Renal cortical epithelial cell (primary cell): ENCODE measurements at regions not wholly inside any gene's neighbourhood (a gene's known extent, or its start where the extent isn't known, plus 50 kb on each side); places are given as distances from the start of the nearest gene placed in this dataset.
A peak's percentile ranks its signal among the peaks of the same experiment; 100 is the strongest.
"Not testable (repeated sequence)": the region's sequence is repeated elsewhere in the genome, so short reads cannot be mapped to it uniquely, and the experiment has no call there.

ENCODE experiments used
- DNase-seq: peaks from one replicate; pipeline ENCODE4 v3.0.0-alpha.2; 2011; ENCODE audit warnings: low read depth

DNA sequence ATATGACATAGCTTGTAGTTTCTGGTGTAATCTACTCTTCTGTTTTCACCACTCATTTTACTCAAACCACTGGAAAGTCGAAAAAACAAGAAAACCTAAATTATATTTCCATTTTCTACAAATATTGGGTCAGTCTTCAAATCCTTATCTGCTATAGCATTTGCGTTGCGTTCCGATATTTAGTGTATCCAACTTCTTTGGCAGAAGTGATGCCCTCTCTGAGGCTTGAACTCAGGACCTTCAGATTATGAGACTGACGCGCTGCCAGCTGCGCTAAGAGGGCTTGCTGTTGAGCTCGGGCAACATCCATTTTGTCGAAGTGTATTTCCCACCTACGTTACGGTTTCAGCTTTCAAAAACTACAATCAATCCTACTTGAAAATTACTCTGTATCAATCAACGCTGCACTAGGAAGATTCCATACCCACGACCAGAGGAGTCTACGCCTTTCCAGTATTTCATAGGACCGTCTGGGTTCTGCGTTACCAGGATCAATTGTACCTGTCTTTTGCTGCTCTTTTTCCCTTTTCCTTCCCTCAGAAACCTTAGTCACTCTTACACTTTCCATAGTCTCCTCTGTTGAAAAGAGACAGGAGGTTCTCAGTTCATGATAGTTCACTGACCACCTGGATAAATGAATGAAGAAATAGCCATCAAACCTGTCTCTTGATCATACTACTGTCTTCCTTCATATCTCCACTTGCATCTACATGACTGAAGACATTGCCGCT is 140.5 kb upstream of the ZNF322 start:
- DNase-seq: not testable (repeated sequence)

DNA sequence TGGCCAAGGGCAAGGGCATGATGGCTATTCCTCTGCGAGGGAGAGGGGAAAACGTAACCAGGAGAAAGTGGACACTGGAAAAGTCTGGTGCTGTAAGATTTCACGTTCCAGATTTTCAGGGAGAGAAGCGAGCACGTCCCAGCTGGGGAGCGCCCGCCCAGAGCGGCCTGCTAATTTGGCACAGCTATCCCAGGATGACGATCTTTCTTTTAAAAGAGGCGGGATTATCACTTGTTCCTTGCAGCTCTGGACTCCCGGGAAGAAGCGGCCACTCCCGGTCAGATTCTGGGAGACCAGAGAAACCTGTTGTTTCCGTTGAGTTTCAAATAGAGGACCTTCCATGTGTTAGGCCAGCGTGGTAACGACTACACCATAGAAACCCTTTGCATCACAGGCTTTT is 144.2 kb upstream of the ZNF322 start:
- not testable (repeated sequence) for DNase-seq

- DNase-seq: not testable (repeated sequence)
Observed at GRCh38 chr6:26811486-26812116, 152.1 kb upstream of the ZNF322 start.

DNA sequence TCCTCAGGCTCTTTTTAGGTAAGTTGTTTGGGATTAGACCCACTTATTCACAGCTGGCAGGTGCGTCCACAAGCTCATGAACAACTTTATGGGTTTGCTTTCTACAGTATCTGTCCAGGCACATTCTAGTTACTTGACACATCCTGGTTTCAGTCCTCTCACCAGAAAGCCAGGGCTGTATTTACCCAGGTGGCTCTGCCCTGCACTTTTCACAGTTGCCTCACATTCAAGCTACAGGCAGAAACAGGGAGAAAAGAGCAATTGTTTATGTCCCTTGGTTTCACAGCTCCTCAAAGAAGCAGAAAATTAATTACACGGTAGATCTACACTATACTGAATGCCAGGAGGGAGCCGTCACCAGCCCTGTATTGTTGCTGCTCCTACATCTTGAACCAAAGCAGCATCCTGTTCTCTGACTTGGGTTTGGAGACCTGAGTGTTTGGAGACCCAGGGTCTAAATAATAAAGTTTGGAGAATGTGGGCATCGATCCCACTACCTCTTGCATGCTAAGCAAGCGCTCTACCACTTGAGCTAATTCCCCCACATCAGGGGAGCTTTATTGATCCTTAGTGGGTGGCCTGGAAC is 159.2 kb upstream of the ZNF322 start:
- not testable (repeated sequence) for DNase-seq

- not testable (repeated sequence) for DNase-seq
Observed at GRCh38 chr6:26827965-26828364, 168.4 kb upstream of the ZNF322 start.

DNA sequence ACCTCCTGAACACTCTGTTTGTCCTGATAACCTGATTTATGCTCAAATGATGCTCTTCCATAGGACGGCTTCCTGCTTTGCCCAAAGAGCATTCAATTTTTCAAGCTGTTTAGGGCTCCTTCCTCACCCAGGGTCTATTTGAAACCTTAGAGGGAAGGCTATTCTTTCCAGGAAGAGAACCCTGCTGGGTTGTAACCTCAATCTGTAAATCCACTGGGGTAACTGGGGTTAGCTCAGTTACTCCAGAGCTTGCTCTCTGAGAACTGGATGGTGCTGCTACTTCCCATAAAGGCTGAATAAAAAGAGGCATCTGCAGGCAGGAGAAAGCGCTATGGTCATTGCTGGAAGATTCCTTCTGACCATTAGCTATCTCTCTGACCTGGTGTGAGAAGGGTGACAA is 169.9 kb upstream of the ZNF322 start:
- not testable (repeated sequence) for DNase-seq

GRCh38 chr6:26830992-26831391 is 171.4 kb upstream of the ZNF322 start:
- DNase-seq: not testable (repeated sequence)

DNA sequence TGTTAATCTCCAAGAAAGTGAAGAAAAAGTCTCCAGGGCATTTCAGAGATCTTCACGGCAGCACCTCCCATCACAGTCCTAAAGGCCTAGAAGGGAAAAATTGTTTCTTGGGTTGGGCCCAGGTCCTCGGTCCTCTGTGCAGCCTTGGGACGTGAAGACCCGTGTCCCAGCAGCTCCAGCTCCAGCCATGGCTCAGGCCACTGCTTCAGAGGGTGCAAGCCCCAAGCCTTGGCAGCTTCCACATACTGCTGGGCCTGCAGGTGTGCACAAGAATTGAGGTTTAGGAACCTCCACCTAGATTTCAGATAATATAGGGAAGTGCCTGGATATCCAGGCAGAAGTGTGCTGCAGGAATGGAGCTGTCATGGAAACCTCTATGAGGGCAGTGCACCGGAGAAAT is 176.2 kb upstream of the ZNF322 start:
- DNase-seq: not testable (repeated sequence)

GRCh38 chr6:26836657-26837056 is 177.1 kb upstream of the ZNF322 start:
- not testable (repeated sequence) for DNase-seq

- not testable (repeated sequence) for DNase-seq
Observed at GRCh38 chr6:26844823-26845222, 185.3 kb upstream of the ZNF322 start.

DNA sequence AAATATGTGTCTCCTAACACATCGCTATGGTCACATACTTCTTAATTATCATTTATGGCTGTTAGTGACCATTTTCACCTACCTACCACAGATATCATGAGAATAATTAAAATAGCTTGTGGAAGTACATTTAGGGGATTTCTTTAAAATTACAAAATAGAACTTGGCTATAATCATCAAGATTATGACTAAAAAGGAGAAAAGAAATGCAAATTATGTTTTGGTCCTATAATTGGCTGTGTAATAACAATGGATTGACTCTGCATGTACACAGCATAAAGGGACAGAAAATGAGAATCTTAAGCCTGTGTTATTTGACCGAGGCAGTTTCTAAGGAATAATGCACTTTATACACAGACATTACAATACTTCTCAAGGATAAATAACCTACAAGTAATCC is 197.7 kb upstream of the ZNF322 start:
- DNase-seq: not testable (repeated sequence)

- not testable (repeated sequence) for DNase-seq
Observed at GRCh38 chr6:26859067-26859770, 199.7 kb upstream of the ZNF322 start.

GRCh38 chr6:26859771-26860163 is 200.2 kb upstream of the ZNF322 start:
- not testable (repeated sequence) for DNase-seq

- not testable (repeated sequence) for DNase-seq
Observed at GRCh38 chr6:26861913-26862312, 202.4 kb upstream of the ZNF322 start.

DNA sequence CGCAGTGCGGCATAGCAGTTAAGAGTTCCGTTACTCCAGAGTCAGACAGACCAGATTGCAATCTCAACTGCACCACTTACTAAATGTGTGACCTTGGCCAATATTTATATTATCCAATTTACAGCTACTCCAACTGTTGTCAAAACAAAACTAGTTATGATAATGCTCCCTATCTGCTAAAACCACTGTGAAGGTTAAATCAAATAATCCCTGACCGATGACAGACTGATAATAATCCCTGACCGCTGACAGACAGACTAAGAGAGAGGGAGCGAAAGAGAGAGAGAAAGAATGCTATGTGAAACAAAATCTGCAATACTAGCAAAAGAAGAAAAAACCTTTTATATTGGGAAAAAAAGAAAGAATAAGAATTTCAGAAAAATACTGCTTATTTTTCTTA is 204.1 kb upstream of the ZNF322 start:
- not testable (repeated sequence) for DNase-seq

GRCh38 chr6:26898785-26899184 is 239.2 kb upstream of the ZNF322 start:
- not testable (repeated sequence) for DNase-seq

DNA sequence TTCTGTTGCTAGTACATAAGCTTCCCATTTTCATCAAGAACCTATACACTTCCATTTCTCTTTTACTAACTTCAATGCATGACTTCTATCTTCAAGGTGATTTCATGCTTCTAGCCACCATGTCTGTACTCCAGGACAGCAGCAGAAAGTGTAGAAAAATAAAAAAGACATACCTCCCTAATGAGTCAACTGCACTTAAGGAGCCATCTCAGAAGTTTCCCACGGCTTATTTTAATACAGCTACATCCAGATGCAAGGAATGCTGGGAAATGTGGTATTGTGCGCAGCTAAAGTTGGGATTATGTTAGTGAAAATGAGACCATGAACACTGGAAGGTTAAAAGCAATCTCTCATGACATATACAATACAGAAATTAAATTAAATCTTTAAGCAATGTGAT is 264.7 kb upstream of the ZNF322 start:
- peak; percentile 1 for DNase-seq

DNA sequence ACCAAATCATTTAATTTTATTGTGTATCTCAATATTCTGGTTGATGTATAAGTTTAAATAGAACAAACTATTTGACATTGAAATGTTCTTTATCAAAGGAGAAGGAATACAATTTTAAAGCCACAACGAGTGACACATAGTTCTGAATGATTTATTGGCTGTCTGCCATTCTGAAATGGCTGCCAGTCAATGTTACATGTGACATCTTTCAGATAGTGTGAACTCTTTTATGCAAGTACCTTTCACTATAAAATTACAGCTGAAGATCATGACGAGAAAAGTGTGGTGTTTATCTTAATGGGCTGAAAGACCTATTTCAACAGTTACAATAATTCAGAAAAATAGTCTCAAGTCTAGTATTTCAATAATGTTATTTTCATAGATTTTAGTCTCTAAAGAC is 268.6 kb upstream of the ZNF322 start:
- not testable (repeated sequence) for DNase-seq

- DNase-seq: not testable (repeated sequence)
Observed at GRCh38 chr6:26937258-26937657, 277.7 kb upstream of the ZNF322 start.

GRCh38 chr6:26951211-26951610 is 291.7 kb upstream of the ZNF322 start:
- not testable (repeated sequence) for DNase-seq

DNA sequence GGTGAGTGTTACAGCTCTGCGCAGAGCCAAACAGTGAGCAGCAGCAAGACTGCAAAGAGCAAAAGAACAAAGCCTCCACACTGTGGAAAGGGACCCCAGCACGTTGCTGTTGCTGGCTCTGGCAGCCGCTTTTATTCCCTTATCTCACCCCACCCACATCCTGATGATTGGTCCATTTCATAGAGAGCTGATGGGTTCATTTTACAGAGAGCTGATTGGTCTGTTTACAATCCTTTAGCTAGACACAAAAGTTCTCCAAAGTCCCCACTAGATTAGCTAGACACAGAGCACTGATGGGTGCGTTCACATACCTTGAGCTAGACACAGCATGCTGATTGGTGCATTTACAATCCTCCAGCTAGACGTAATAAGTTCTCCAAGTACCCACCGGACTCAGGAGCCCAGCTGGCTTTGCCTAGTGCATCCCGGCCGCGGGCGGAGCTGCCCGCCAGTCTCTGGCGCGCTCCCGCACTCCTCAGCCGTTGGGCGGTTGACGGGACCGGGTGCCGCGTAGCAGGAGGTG is 291.4 kb upstream of the PRSS16 start:
- peak; percentile 87 for DNase-seq

DNA sequence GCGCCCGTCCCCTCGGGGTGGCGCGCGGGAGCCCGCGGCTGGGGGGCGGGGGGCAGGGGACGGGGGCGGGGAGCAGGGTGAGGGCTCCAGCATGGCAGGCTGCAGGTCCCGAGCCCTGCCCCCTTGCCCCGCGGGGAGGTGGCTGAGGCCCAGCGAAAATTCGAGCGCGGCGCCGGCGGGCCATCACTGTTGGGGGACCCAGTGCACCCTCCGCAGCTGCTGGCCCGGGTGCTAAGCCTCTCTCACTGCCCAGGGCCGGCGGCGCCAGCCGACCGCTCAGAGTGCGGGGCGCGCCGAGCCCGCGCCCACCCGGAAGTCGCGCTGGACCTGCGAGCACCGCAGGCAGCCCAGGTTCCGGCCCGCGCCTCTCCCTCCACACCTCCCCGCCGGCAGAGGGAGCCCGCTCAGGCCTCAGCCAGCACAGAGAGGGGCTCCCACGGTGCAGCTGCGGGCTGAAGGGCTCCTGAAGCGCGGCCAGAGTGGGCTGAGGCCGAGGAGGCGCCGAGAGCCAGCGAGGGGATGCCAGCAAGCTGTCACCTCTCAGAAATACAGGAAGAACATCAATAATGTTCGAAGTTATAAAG is 290.8 kb upstream of the PRSS16 start:
- peak; percentile 27 for DNase-seq
